ENCODE measurements at regions not wholly inside any gene's neighbourhood (a gene's known extent, or its start where the extent isn't known, plus 50 kb on each side); places are given as distances from the start of the nearest gene placed in this dataset.
"Not testable (repeated sequence)": the region's sequence is repeated elsewhere in the genome, so short reads cannot be mapped to it uniquely, and the experiment has no call there.

- Mint-ChIP-seq H3K4me3 (ENCODE audit: unreplicated experiment) (no peak overlapping the region), H3K27me3 (ENCODE audit: low read depth) (no peaks in the 10 kb centered on the region), H3K36me3 (ENCODE audit: low read depth) (no peaks in the 10 kb centered on the region), H3K4me1 (ENCODE audit: low read depth) (no peaks in the 10 kb centered on the region), H3K9me3 (ENCODE audit: low read depth) (no peaks in the 10 kb centered on the region), H3K27ac (ENCODE audit: unreplicated experiment) (no peak overlapping the region)
- no peak for TF ChIP-seq CTCF (IDR thresholded peaks at IDR 0.05)
- DNase-seq (ENCODE audit: low spot score) = no peak
These were observed 454.6 kb upstream of the TUSC1 start for GRCh38 chr9:26132746-26133312.

GRCh38 chr9:26131886-26132285 is 453.6 kb upstream of the TUSC1 start:
- no peak for TF ChIP-seq CTCF (IDR thresholded peaks at IDR 0.05)
- H3K4me1 Mint-ChIP-seq (ENCODE audit: low read depth) = no peaks in the 10 kb centered on the region
- DNase-seq (ENCODE audit: low spot score) = no peak
- H3K36me3 Mint-ChIP-seq (ENCODE audit: low read depth) = no peaks in the 10 kb centered on the region
- H3K27ac Mint-ChIP-seq (ENCODE audit: unreplicated experiment) = no peak overlapping the region
- no peak overlapping the region for H3K4me3 Mint-ChIP-seq (ENCODE audit: unreplicated experiment)
- H3K9me3 Mint-ChIP-seq (ENCODE audit: low read depth) = no peaks in the 10 kb centered on the region
- no peaks in the 10 kb centered on the region for H3K27me3 Mint-ChIP-seq (ENCODE audit: low read depth)

- DNase-seq (ENCODE audit: low spot score) = no peak
- Mint-ChIP-seq H3K36me3 (ENCODE audit: low read depth) (no peaks in the 10 kb centered on the region), H3K27ac (ENCODE audit: unreplicated experiment) (no peak overlapping the region), H3K4me1 (ENCODE audit: low read depth) (no peaks in the 10 kb centered on the region), H3K9me3 (ENCODE audit: low read depth) (no peaks in the 10 kb centered on the region), H3K27me3 (ENCODE audit: low read depth) (no peaks in the 10 kb centered on the region), H3K4me3 (ENCODE audit: unreplicated experiment) (no peak overlapping the region)
- TF ChIP-seq CTCF (IDR thresholded peaks at IDR 0.05) = no peak
These were observed 451.0 kb upstream of the TUSC1 start for GRCh38 chr9:26129217-26129616.

GRCh38 chr9:26125693-26126092 is 447.4 kb upstream of the TUSC1 start:
- Mint-ChIP-seq H3K9me3 (ENCODE audit: low read depth) (no peaks in the 10 kb centered on the region), H3K4me3 (ENCODE audit: unreplicated experiment) (no peak overlapping the region), H3K36me3 (ENCODE audit: low read depth) (no peaks in the 10 kb centered on the region), H3K27me3 (ENCODE audit: low read depth) (no peaks in the 10 kb centered on the region), H3K4me1 (ENCODE audit: low read depth) (no peaks in the 10 kb centered on the region), H3K27ac (ENCODE audit: unreplicated experiment) (no peak overlapping the region)
- no peak for DNase-seq (ENCODE audit: low spot score)
- TF ChIP-seq CTCF (IDR thresholded peaks at IDR 0.05) = no peak

GRCh38 chr9:26116085-26116484 is 437.8 kb upstream of the TUSC1 start:
- not testable (repeated sequence) for H3K4me1 Mint-ChIP-seq (ENCODE audit: low read depth); H3K36me3 Mint-ChIP-seq (ENCODE audit: low read depth); H3K27me3 Mint-ChIP-seq (ENCODE audit: low read depth); DNase-seq (ENCODE audit: low spot score); H3K9me3 Mint-ChIP-seq (ENCODE audit: low read depth); H3K4me3 Mint-ChIP-seq (ENCODE audit: unreplicated experiment); H3K27ac Mint-ChIP-seq (ENCODE audit: unreplicated experiment)

GRCh38 chr9:26112724-26113123 is 434.5 kb upstream of the TUSC1 start:
- Mint-ChIP-seq H3K27ac (ENCODE audit: unreplicated experiment) (no peak overlapping the region), H3K4me1 (ENCODE audit: low read depth) (no peaks in the 10 kb centered on the region), H3K27me3 (ENCODE audit: low read depth) (peaks cover 2% of the 10 kb centered on the region), H3K36me3 (ENCODE audit: low read depth) (no peaks in the 10 kb centered on the region), H3K4me3 (ENCODE audit: unreplicated experiment) (no peak overlapping the region), H3K9me3 (ENCODE audit: low read depth) (peaks cover 16% of the 10 kb centered on the region)
- no peak for DNase-seq (ENCODE audit: low spot score)
- no peak for TF ChIP-seq CTCF (IDR thresholded peaks at IDR 0.05)
